ENCODE measurements at regions not wholly inside any gene's neighbourhood (a gene's known extent, or its start where the extent isn't known, plus 50 kb on each side); places are given as distances from the start of the nearest gene placed in this dataset.

DNA sequence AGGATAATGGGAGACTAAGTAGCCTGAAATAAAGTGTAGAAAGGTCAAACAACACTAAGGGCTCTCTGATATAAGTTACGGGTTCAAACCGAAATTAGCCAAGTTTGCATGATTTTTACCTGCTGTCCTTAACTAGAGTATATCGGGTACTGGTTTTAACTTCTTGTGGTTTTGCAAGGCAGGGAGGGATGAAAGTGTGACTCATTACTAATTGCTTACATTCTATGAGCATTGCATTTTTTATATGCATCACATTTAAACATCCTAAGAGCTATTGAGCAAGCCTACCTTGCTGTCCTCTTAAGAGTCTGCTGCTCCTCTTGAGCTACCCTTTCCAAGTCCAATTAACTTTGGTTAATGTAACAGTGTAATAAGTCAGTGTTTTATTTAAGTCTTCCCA lies 415.4 kb downstream of the SLITRK5 start:
- no peak overlapping the region for H3K4me3 Mint-ChIP-seq
- no peaks in the 10 kb centered on the region for H3K4me1 Mint-ChIP-seq
- H3K27me3 Mint-ChIP-seq (ENCODE audit: low read depth): no peaks in the 10 kb centered on the region
- CTCF ChIA-PET: no interaction called here
- no peaks in the 10 kb centered on the region for H3K9me3 Mint-ChIP-seq
- H3K36me3 Mint-ChIP-seq: no peaks in the 10 kb centered on the region
- ATAC-seq (no peak), DNase-seq (ENCODE audit: low spot score) (no peak)
- POLR2A ChIA-PET: no interaction called here
- TF ChIP-seq ATF1 (CRISPR knock-in tag; IDR thresholded peaks at IDR 0.05) (no peak), PRDM15 (CRISPR knock-in tag; IDR thresholded peaks at IDR 0.05) (no peak)
- TF ChIP-seq, protein P1, sequence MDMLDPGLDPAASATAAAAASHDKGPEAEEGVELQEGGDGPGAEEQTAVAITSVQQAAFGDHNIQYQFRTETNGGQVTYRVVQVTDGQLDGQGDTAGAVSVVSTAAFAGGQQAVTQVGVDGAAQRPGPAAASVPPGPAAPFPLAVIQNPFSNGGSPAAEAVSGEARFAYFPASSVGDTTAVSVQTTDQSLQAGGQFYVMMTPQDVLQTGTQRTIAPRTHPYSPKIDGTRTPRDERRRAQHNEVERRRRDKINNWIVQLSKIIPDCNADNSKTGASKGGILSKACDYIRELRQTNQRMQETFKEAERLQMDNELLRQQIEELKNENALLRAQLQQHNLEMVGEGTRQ (CRISPR knock-in tag; IDR thresholded peaks at IDR 0.05): no peak
- H3K27ac Mint-ChIP-seq: no peak overlapping the region

DNA sequence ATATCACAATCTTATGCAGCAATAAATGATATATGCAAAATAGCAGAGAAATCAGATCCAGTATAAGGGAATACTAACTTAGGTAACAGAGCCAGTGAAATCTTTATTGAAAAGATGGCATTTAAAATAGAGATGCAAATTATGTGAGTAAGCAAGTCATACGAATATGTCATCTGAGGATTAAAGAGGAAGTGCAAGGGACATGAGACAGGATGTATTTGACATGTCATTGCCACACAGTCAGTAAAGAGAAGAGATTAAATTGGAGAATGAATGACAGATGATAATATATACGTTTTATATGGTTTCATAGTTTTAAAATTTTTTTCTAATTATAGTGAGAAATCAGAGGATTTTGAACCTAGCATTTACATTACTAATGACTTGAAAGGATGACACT lies 426.4 kb downstream of the SLITRK5 start:
- CTCF ChIA-PET: no interaction called here
- no peak overlapping the region for H3K4me3 Mint-ChIP-seq
- POLR2A ChIA-PET: no interaction called here

More for the DNA sequence above, 426.4 kb downstream of the SLITRK5 start:
- no peaks in the 10 kb centered on the region for H3K4me1 Mint-ChIP-seq
- H3K9me3 Mint-ChIP-seq: peaks cover 16% of the 10 kb centered on the region
- no peaks in the 10 kb centered on the region for H3K27me3 Mint-ChIP-seq (ENCODE audit: low read depth)
- ATAC-seq (no peak), DNase-seq (ENCODE audit: low spot score) (no peak)
- no peak overlapping the region for H3K27ac Mint-ChIP-seq
- no peaks in the 10 kb centered on the region for H3K36me3 Mint-ChIP-seq
- TF ChIP-seq ZNF512 (CRISPR knock-in tag; IDR thresholded peaks at IDR 0.05; ENCODE audit: borderline replicate concordance) (no peak), ARID4B (CRISPR knock-in tag; IDR thresholded peaks at IDR 0.05; ENCODE audit: borderline replicate concordance) (no peak), ZNF423 (CRISPR knock-in tag; IDR thresholded peaks at IDR 0.05) (no peak), CDX4 (CRISPR knock-in tag; IDR thresholded peaks at IDR 0.05; ENCODE audit: borderline replicate concordance) (no peak), ZNF671 (CRISPR knock-in tag; IDR thresholded peaks at IDR 0.05) (no peak), STAT6 (CRISPR knock-in tag; conservative IDR thresholded peaks at IDR 0.05; ENCODE audit: low read depth) (no peak), MAX (CRISPR knock-in tag; IDR thresholded peaks at IDR 0.05) (no peak), ZNF317 (CRISPR knock-in tag; IDR thresholded peaks at IDR 0.05; ENCODE audit: borderline replicate concordance, low read depth) (no peak), SMAD4 (CRISPR knock-in tag; IDR thresholded peaks at IDR 0.05) (no peak), MLX (CRISPR knock-in tag; IDR thresholded peaks at IDR 0.05) (no peak)
- TF ChIP-seq, protein P2, sequence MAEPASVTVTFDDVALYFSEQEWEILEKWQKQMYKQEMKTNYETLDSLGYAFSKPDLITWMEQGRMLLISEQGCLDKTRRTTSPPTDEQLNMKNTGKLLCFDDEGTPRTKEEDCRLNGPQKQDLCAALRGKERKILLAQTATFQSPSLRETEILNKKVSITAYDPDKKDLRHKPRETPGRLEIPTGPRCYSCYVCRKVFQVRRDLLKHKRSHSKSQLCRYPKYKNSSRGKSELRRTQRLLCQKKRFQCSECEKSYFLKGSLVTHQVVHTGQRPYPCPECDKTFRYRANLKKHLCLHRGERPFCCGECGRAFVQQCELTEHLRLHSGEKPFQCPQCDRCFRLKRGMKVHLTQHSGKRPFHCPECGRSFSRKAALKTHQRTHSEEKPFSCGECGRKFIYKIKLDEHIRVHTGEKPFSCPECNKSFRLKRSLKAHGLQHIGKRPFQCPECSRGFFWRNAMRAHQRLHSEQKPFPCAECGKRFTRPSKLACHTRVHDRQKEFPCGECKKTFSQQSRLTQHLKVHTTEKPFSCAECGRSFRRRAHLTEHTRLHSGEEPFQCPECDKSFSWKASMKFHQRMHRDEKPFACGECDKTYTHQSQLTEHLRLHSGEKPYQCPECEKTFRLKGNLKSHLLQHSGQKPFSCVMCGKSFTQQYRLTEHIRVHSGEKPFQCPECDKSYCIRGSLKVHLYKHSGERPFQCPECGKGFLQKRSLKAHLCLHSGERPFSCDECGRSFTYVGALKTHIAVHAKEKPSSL (CRISPR knock-in tag; conservative IDR thresholded peaks at IDR 0.05): no peak
